ENCODE measurements at regions not wholly inside any gene's neighbourhood (a gene's known extent, or its start where the extent isn't known, plus 50 kb on each side); places are given as distances from the start of the nearest gene placed in this dataset.
"Not testable (repeated sequence)": the region's sequence is repeated elsewhere in the genome, so short reads cannot be mapped to it uniquely, and the experiment has no call there.

GRCh38 chr17:64800361-64800895 is 118.8 kb downstream of the LRRC37A3 start:
- TF ChIP-seq, protein P1, sequence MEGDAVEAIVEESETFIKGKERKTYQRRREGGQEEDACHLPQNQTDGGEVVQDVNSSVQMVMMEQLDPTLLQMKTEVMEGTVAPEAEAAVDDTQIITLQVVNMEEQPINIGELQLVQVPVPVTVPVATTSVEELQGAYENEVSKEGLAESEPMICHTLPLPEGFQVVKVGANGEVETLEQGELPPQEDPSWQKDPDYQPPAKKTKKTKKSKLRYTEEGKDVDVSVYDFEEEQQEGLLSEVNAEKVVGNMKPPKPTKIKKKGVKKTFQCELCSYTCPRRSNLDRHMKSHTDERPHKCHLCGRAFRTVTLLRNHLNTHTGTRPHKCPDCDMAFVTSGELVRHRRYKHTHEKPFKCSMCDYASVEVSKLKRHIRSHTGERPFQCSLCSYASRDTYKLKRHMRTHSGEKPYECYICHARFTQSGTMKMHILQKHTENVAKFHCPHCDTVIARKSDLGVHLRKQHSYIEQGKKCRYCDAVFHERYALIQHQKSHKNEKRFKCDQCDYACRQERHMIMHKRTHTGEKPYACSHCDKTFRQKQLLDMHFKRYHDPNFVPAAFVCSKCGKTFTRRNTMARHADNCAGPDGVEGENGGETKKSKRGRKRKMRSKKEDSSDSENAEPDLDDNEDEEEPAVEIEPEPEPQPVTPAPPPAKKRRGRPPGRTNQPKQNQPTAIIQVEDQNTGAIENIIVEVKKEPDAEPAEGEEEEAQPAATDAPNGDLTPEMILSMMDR (IDR thresholded peaks at IDR 0.05), result not testable (repeated sequence)
- TF ChIP-seq POLR2A (IDR thresholded peaks at IDR 0.05), result not testable (repeated sequence)

Measured in heart left ventricle (tissue), 13 donors.